HG03354 (cell line): ENCODE measurements at regions not wholly inside any gene's neighbourhood (a gene's known extent, or its start where the extent isn't known, plus 50 kb on each side); places are given as distances from the start of the nearest gene placed in this dataset.

Experiments used
- ATAC-seq: cut with Tn5 transposase; IDR thresholded peaks from one replicate; pipeline ENCODE4 v1.9.1; 2021; ENCODE audit warnings: mild to moderate bottlenecking; ENCODE audit not compliant: unreplicated experiment, poor library complexity, severe bottlenecking

DNA sequence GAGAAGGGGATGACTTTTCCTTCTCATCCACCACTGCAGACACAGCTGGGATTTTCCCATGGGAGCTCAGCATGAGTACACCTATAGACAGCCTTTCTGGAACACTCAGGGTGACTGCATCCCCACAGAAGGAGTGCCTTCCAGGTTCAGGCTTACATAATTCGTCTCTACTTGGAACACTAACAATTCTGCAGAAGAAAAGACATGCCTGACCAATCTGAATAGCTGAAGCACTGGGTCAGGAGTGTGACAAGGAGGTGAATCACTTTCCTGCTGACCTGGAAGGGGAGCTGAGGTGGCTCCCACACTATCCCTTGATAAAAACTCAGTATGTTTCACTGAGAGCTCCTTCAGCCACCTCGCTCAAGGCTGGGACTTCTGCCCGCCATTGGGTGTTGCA is 425.3 kb downstream of the TLR4 start:
- ATAC-seq = no peak

DNA sequence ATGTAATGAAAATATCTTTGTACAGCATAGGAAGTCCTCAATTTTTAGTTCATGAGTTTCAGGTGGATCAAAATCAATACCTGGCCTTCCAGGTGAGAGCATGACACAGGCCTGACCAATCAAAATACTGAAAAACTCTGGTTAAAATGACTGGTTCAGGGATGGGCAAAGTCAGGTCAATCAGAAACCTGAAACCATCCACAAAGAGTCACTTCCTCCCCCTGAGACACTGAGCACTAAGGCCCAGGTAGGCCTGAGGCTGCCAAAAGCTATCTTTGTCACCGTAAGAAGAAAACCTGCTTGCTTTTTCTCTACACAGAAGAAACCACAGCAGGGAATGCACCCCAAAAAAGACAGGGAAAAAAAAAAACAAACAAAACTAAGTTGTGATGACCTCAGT is 444.8 kb downstream of the TLR4 start:
- no peak for ATAC-seq

DNA sequence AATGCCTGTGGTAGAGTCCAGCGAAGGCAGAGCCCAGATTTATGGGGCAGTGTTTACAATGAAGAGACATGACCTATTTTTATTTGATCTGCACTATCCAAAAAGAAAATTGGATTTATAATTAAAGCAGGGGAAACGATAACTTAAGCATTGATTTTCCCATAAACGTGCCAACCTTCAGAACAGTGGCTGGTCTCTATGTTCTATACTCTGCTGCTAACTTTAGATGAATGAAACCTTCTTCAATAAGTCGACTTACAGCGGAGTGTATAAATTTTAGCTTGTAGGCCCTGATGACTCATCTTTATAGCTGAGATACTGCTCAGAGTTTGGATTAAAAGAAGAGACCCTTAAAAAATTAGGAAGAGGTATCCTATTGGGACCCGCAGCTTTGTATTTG is 452.6 kb downstream of the TLR4 start:
- ATAC-seq = no peak

DNA sequence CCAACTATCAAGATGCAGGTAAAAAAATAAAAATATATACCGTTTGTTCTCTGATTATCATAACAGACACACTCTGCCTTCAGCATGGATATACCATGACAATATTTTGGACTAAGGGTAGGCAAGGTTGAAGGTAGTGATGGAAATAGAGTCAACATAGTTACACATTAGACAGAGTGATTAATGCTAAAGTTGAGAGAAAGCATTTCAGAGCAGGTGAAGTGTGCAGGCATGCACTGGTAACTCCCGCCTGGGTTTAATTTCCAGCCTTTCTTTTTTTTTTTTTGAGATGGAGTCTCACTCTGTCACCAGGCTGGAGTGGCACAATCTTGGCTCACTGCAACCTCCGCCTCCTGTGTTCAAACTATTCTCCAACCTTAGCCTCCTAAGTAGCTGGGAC is 458.5 kb downstream of the TLR4 start:
- ATAC-seq = no peak

DNA sequence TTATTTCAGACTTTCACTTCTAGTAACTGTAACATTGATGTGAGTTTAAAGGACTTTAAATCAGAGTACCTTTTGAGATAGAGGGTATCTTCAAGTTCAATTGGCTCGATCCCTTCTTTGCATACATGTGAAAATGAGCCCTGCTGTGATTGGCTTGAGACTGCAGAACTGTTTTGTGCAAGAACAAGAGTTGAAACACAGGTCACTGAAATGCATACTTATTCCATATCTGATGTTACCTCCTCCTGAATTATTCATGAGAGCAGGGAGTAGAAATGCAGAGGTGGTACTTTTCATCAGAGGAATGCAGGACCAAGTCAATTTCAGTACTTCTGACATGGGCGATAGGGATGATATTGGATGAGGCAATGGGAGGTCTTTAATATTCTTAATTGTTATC is 459.5 kb downstream of the TLR4 start:
- no peak for ATAC-seq

DNA sequence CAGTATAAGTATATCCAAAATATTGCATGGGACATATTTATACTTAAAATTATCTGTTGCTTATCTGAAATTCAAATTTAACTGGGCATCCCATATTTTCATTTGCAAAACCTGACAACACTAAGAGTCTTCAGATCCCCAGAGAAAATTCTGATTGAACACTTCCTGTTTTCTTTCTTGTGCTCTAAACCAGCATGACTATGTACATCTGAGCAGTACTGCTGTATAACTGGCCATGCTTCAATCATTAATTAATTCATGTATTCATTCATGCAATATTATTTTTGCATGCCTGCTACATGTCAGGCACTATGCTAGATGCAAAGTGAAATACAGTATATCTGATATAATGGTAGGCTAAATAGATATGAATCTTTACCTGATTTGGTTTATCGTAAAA is 461.2 kb downstream of the TLR4 start:
- ATAC-seq = no peak

DNA sequence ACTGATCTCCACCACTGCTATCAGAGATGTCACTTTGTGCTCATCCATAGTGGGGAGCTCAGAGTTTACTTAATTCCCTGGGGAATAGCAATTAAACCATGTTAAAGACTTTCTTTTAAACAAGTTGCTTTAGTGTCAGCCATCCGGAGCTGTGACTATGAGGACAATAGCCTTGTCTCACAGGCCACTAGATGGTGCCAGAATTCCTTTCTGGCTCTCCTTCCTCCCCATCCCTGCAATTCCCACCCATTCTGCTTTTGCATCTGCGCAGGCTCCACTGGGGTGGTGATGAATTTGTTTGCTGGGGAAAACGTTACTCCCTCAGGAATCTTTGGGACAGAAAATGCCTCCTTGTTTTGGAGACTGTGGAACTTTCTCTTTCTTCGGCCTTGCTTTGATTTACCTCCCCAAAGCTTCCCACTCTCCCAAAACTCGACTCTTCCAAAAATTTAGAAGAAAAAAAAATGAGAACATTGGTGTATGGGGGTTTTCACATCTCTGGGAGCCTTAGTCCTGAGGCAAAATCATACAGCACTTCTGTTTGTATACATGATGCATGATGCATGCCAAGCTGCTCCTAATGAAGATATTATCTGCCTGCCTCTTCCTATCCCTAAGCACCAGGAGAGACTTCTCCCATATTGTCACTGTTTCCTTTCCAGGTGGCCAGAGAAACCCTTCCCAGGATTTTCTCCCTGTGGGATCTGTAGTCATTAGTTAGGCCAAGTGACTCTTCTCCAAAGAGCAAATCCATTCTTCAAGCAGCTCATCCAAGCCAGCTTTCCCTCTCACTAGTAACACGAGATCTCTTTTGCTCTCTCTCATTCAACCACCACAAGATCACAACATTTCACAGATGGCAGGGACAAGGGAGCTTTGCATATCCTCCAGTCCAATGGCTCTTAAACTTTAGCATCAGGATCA is 466.1 kb downstream of the TLR4 start:
- no peak for ATAC-seq

DNA sequence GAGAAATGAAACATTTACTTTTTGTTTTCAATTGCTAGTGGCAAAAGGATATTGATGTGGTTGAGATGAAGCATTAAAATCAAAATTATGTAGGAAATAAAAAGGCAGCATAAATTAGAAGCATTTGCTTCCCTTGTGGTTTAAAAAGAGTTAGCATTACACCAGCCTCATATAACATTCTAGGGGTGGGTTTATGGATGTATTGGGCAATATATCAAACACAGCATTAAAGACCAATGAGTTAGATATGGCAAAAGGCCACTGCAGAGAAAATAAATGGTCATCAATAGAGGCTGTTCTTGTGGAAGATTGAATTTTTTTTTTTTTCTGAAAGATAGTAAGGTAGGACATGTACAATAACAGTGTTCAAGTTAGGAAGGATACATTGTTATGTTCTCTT is 473.0 kb downstream of the TLR4 start:
- ATAC-seq = no peak

DNA sequence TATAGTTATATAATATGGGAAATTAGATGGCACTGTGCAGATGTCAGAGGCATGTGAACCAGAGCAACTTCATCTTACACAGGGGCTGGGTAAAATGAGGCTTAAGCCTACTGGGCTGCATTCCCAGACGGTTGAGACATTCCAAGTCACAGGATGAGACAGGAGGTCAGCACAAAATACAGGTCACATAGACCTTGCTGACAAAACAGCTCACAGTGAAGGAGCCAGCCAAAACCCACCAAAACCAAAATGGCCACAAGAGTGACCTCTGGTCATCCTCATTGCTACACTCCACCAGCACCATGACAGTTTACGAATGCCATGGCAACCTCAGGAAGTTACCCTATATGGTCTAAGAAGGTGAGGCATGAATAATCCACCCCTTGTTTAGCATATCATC is 479.4 kb downstream of the TLR4 start:
- ATAC-seq = no peak

DNA sequence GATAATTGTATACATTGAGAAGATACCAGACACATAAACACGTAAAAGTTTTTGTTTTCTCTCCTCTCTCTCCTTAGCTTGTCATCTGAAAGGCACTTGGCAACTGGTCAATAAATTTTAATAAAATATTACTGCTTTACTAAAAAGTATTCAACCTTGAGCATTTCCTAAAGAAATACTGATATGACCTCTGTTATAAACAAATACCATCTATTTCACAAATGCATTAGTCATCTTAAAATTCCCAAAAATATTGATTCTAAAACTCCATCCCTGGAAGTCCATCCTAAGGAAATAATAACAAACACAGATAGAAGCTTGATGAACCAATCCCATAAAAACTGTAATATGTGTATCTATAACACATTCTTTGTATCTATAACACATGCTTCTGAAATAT is 483.2 kb downstream of the TLR4 start:
- no peak for ATAC-seq

DNA sequence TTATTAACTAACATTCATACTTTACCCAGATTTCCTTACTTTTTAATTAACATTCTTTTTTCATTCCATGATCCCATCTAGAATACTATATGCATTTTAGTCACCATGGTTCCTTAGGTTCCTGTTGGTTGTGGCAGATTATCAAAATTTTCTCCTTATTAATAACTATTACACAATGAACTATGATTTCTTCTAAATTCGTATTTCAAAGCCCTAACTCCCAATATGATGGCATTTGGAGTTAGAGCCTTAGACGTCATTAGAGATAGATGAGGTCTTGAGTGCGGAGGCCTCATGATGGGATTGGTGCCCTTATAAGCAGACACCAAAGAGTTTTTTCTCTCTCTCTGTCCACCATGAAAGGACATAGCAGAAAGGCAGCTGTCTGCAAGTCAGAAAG is 485.4 kb downstream of the TLR4 start:
- ATAC-seq = no peak

DNA sequence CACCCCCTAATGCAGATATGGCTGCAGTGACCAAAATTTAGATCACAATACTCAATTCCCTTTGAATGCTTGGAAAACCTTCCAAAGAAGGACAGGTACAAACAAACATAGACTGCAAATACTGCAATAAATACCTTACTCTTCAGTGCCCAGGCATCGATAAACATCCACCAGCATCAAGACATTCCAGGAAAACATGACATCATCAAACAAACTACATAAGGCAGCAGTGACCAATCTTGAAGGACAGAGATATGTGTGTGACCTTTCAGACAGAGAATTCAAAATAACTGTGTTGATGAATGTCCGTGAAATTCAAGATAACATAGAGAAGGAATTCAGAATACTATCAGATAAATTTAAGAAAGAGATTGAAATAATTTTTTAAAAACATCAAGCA is 488.6 kb downstream of the TLR4 start:
- no peak for ATAC-seq

DNA sequence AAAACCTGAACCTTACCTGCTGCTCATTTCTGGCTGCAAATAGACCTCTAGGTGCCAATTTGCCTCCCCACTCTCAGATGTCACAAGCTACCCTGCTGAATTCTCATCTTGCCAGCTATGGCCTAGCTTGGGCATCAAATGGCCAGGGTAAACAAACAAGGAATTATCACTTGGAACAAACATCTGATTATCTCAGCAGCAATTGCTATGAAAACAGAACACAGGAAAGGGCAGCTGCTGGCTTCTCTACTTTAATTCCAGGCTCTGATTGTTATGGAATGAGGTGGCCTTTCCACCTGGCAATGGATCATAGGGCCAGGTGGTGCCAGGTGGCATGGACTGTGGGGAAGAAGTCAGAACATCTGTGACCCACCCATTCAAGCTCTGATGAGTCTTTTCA is 505.1 kb downstream of the TLR4 start:
- ATAC-seq = no peak

DNA sequence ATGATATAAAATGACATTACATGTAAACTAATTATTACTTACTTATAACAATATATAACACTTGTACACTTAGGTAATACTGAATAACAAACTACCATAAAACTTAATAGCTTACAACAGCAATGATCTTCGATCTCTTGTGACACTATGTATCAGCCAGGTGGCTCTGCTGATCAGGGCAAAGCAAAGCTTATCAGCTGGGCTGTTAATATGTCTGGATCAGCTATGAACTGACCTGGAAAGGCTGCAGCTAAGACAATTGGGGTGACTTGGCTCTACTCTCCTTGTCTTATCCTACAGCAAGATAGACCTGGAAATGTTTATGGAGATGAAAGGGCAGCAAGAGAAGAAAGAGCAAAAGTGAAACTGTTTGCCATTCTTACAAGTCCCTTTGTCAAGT is 511.3 kb downstream of the TLR4 start:
- ATAC-seq = no peak

DNA sequence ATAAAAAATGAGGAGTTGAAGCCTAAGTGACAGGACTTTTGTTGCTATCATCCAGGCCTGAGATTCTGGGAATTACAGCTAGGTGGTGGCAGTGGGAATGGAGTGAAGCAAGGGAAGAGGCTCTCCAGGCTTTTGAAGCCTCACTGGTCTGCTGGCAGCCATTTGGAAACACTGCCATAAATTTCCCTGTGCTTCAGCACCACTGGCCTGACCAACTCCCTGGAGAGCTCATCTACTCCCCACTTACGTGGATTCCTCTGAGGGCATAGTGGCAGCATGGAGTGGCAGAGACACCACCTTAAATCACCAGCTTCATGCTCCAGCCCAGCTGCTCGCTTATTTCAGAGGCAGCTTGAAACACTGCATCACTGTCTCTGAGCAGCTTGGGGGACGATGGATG is 518.2 kb downstream of the TLR4 start:
- no peak for ATAC-seq

DNA sequence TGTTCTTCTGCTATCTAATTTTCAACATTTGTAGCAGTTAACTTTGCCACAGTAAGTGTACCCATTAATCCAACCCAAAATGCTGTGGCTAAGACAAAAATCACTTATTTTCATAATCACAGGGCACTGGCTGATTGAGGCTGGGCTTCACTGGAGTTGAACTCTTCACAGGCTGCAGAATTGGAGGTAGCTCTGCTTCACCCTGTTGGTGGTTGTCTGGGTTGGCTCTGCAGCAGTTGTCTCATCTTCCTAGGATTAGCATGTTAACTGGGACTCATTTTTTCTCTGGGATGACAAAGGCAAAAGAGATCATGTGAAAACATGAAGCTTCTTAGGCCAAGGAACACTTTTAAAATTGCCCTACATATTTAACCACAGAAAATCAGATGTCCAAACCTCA is 518.9 kb downstream of the TLR4 start:
- ATAC-seq = no peak

DNA sequence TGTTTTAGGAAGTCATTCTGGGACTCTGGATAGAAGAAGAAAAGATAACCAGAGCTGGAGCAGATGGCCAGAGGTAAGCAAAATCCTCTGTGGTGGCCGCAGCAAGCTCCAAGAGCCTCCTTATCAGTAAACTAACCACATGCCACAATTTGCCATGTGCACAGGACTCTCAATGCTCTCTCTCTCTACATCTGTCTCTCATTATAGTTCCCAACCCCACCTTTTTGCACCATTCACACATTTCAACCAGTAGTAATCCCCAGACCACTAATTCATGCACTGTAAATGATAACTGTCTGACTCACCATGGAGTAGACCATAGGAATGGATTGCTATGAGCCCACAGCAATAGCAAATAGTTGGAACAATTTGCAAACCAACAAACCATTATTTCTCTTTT is 526.1 kb downstream of the TLR4 start:
- ATAC-seq = no peak

DNA sequence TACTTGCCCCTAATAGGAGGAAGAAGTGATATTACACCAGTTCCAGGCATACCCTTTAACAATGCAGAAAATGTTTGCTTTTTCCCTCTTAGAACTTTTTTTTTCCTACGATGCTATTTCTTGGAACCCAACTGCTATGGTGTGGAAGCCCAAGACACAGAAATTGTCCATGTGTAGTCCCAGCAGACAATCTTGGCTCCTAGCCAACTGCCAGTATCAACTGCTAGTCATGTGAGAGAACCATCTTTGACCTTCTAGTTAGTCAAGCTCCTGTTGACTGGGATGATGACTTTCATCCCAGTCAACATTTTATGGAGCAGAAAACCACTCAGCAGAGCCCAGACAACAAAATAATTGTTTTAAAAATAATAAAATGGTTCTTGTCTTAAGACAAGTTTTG is 532.4 kb downstream of the TLR4 start:
- ATAC-seq = no peak

DNA sequence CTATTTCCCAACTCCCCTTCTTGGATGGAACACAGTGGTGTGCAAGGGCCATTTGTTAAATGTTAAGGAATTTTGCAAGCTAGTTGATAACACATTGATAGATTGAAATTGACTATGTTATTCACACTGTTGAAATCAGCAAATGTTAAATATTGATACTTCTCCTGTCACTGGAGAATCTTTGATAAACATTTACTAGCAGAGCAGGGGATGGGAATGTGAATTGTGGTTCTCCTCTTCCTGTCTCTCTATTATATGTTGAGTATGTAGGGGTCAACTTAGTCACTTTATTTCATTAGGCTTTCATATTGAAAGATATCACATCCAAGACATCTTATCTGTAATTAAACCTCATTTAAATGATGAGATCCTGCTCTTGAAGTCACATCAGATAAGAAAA is 533.9 kb downstream of the TLR4 start:
- ATAC-seq = no peak

DNA sequence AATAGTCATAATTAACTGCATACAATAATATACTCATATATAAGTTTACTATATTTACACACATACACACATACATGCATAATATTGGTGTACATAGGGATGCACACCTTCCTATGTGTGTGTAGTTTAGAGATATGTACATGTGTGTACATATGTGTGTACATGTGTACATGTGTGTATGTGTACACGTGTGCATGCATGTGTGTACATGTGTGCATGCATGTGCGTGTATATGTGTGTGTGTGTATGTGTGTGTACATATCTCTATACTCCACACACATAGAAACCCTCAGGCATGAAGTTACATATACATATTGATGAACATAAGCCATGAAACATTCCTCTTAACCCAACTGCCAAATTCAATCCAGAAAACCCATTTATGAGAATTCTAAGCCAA is 547.8 kb downstream of the TLR4 start:
- no peak for ATAC-seq

DNA sequence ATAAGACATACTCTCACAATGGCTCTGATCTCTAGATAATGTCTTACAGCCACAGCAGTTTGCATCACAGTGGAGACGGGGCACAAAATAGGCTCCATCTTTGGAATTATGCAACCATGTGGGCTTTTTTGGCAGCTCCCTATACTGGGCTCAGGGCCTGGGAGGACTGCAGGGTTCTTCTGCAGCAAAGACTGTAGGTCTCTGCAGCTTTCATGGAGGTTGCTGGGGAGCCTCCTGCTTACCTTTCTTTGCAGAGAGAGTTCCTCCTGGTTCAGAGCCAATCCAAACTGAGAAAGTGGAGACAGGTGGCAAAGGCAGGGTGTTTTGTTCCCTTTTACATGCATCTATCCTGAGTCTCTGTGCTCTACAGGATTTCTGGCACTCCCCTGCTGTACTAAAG is 558.0 kb downstream of the TLR4 start:
- ATAC-seq = no peak

DNA sequence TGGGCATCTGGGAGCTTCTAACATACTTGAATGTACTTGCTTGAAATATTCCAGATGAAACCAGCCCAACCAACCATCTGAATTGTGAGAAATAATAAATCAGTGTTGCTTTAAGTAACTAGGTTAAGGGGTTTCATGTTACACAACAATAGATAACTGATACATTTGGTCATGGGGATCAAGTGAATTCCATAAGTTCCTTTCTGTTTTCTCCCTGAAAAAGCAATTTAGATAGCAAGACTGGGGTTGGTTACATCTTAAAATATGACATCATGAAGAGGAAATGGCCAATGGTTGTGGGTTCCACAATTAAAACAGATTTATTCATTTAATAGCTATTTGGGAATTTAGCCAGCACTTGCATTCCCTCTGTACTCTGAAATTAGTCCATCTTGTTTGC is 559.7 kb downstream of the TLR4 start:
- ATAC-seq = no peak
